Smooth muscle cell (in vitro differentiated cells): ENCODE measurements at regions not wholly inside any gene's neighbourhood (a gene's known extent, or its start where the extent isn't known, plus 50 kb on each side); places are given as distances from the start of the nearest gene placed in this dataset.
A peak's percentile ranks its signal among the peaks of the same experiment; 100 is the strongest.

Experiments
- DNase-seq: peaks from one replicate; lab custom pipeline; 2025; ENCODE audit not compliant: unreplicated experiment; lab: John Stamatoyannopoulos, UW
- H2AFZ ChIP-seq: fragments of 200-600 bp; sonication (generic); 2 replicates; pipeline ENCODE4 v1.6.0; 2016; ENCODE audit warnings: antibody characterized with exemption, low read depth, mild to moderate bottlenecking
- H3F3A ChIP-seq: fragments of 200-600 bp; sonication (generic); 2 replicates; pipeline ENCODE4 v1.6.0; 2017; ENCODE audit warnings: antibody characterized with exemption, low read depth
- H3K27ac ChIP-seq: fragments of 200-600 bp; sonication (generic); 2 replicates; pipeline ENCODE4 v1.5.1; 2016; ENCODE audit warnings: low read depth, mild to moderate bottlenecking
- H3K27me3 ChIP-seq: fragments of 200-600 bp; sonication (generic); 2 replicates; pipeline ENCODE4 v1.6.1; 2016; ENCODE audit warnings: low read depth, mild to moderate bottlenecking
- H3K36me3 ChIP-seq: fragments of 200-600 bp; sonication (generic); 2 replicates; pipeline ENCODE4 v1.5.1; 2016; ENCODE audit warnings: low read depth
- H3K4me1 ChIP-seq: fragments of 200-600 bp; sonication (generic); 2 replicates; pipeline ENCODE4 v1.5.1; 2016; ENCODE audit warnings: low read depth
- H3K4me2 ChIP-seq: fragments of 200-600 bp; sonication (generic); 2 replicates; pipeline ENCODE4 v1.6.0; 2016; ENCODE audit warnings: mild to moderate bottlenecking
- H3K4me3 ChIP-seq: fragments of 200-600 bp; sonication (generic); 2 replicates; pipeline ENCODE4 v1.5.1; 2016; ENCODE audit warnings: mild to moderate bottlenecking
- H3K79me2 ChIP-seq: fragments of 200-600 bp; sonication (generic); 2 replicates; pipeline ENCODE4 v1.6.0; 2016; ENCODE audit warnings: low read depth, mild to moderate bottlenecking
- H3K9ac ChIP-seq: fragments of 200-600 bp; sonication (generic); 2 replicates; pipeline ENCODE4 v1.6.0; 2016; ENCODE audit warnings: low read depth
- H3K9me3 ChIP-seq: fragments of 200-600 bp; sonication (generic); replicated peaks from 2 replicates; pipeline ENCODE4 v1.5.1; 2016; ENCODE audit warnings: low read depth
- H4K20me1 ChIP-seq: fragments of 200-600 bp; sonication (generic); 2 replicates; pipeline ENCODE4 v1.6.0; 2016; ENCODE audit warnings: low read depth
- WGBS: methylation state at CpG from one replicate; pipeline ENCODE4 v1.1.7; 2016; ENCODE audit warnings: low lambda C conversion rate; 5-methylcytosine and 5-hydroxymethylcytosine counted together
- TF ChIP-seq, protein P1 (sequence below): fragments of 200-600 bp; sonication (generic); IDR thresholded peaks from 2 replicates; pipeline ENCODE4 v1.5.1; 2017; ENCODE audit warnings: borderline replicate concordance, mild to moderate bottlenecking, antibody characterized with exemption; ENCODE audit not compliant: insufficient read depth, poor library complexity, severe bottlenecking

- no peaks in the 10 kb centered on the region for H3K4me1 ChIP-seq
Observed at GRCh38 chr4:177008836-177009501, 216.2 kb upstream of the VEGFC start.

GRCh38 chr4:177010418-177010817, 217.7 kb upstream of the VEGFC start:
- H2AFZ ChIP-seq, result no peak overlapping the region
- DNase-seq, result no peak
- no peak overlapping the region for H3K4me3 ChIP-seq
- H3K9ac ChIP-seq, result no peak overlapping the region
- no peaks in the 10 kb centered on the region for H3K27me3 ChIP-seq
- no peaks in the 10 kb centered on the region for H3F3A ChIP-seq
- H4K20me1 ChIP-seq, result no peaks in the 10 kb centered on the region
- H3K9me3 ChIP-seq, result no peaks in the 10 kb centered on the region
- 36% methylated on average over 2 of the region's 2 CpGs for WGBS
- no peak overlapping the region for H3K27ac ChIP-seq
- H3K36me3 ChIP-seq, result no peaks in the 10 kb centered on the region
- no peaks in the 10 kb centered on the region for H3K4me1 ChIP-seq
- TF ChIP-seq, protein P1, sequence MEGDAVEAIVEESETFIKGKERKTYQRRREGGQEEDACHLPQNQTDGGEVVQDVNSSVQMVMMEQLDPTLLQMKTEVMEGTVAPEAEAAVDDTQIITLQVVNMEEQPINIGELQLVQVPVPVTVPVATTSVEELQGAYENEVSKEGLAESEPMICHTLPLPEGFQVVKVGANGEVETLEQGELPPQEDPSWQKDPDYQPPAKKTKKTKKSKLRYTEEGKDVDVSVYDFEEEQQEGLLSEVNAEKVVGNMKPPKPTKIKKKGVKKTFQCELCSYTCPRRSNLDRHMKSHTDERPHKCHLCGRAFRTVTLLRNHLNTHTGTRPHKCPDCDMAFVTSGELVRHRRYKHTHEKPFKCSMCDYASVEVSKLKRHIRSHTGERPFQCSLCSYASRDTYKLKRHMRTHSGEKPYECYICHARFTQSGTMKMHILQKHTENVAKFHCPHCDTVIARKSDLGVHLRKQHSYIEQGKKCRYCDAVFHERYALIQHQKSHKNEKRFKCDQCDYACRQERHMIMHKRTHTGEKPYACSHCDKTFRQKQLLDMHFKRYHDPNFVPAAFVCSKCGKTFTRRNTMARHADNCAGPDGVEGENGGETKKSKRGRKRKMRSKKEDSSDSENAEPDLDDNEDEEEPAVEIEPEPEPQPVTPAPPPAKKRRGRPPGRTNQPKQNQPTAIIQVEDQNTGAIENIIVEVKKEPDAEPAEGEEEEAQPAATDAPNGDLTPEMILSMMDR, result no peak
- no peaks in the 10 kb centered on the region for H3K79me2 ChIP-seq
- H3K4me2 ChIP-seq, result no peak overlapping the region

More at GRCh38 chr4:177008836-177009501, 216.2 kb upstream of the VEGFC start:
- DNase-seq, result no peak
- no peak overlapping the region for H2AFZ ChIP-seq
- H3K79me2 ChIP-seq, result no peaks in the 10 kb centered on the region
- no peak overlapping the region for H3K4me2 ChIP-seq
- no peak overlapping the region for H3K4me3 ChIP-seq
- H4K20me1 ChIP-seq, result no peaks in the 10 kb centered on the region
- TF ChIP-seq, protein P1, result no peak
- WGBS, result 81% methylated on average over 4 of the region's 4 CpGs
- H3K9ac ChIP-seq, result no peak overlapping the region
- H3K27ac ChIP-seq, result peak overlapping the region; percentile 89
- H3F3A ChIP-seq, result no peaks in the 10 kb centered on the region
- H3K36me3 ChIP-seq, result no peaks in the 10 kb centered on the region
- H3K9me3 ChIP-seq, result no peaks in the 10 kb centered on the region
- no peaks in the 10 kb centered on the region for H3K27me3 ChIP-seq

GRCh38 chr4:177012918-177013545, 220.3 kb upstream of the VEGFC start:
- no peak overlapping the region for H3K4me3 ChIP-seq
- no peaks in the 10 kb centered on the region for H3K27me3 ChIP-seq
- no peaks in the 10 kb centered on the region for H4K20me1 ChIP-seq
- H3K36me3 ChIP-seq, result no peaks in the 10 kb centered on the region
- no peak overlapping the region for H3K27ac ChIP-seq
- H3K4me1 ChIP-seq, result no peaks in the 10 kb centered on the region
- no peaks in the 10 kb centered on the region for H3K79me2 ChIP-seq
- no peak overlapping the region for H3K4me2 ChIP-seq
- no peak overlapping the region for H2AFZ ChIP-seq
- H3F3A ChIP-seq, result no peaks in the 10 kb centered on the region
- H3K9me3 ChIP-seq, result no peaks in the 10 kb centered on the region
- DNase-seq, result no peak
- TF ChIP-seq, protein P1, result no peak
- 72% methylated on average over 1 of the region's 1 CpG for WGBS
- H3K9ac ChIP-seq, result no peak overlapping the region
